A673 (cell line): ENCODE measurements at regions not wholly inside any gene's neighbourhood (a gene's known extent, or its start where the extent isn't known, plus 50 kb on each side); places are given as distances from the start of the nearest gene placed in this dataset.

Experiments
- EZH2 ChIP-seq: fragments of 200-600 bp; sonication (generic); IDR thresholded peaks from 2 replicates; pipeline ENCODE4 v1.6.1; 2017; ENCODE audit warnings: borderline replicate concordance, low read depth, mild to moderate bottlenecking, mixed read lengths, antibody characterized with exemption, low read length; ENCODE audit not compliant: poor library complexity, severe bottlenecking
- TF ChIP-seq, protein P1 (sequence below): fragments of 300-800, 200-600 bp; sonication (generic); conservative IDR thresholded peaks from 2 replicates; pipeline ENCODE4 v1.5.1; 2017; ENCODE audit warnings: low read depth, mild to moderate bottlenecking, antibody characterized with exemption, low read length, moderate library complexity, mixed read lengths

DNA sequence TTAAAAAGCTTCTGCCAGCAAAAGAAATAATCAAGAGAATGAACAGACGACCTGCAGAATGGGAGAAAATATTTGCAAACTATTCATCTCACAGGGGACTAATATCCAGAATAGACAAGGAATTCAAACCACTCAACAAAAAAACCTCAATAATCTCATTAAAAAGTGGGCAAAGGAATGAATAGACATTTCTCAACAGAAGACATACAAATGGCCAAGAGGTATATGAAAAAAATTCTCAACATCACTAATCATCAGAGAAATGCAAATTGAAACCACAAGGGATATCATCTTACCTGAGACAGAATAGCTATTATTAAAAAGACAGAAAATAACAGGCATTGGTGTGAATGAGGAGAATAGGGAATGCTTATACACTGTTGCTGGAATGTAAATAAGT is 270.0 kb downstream of the DACT1 start:
- TF ChIP-seq, protein P1, sequence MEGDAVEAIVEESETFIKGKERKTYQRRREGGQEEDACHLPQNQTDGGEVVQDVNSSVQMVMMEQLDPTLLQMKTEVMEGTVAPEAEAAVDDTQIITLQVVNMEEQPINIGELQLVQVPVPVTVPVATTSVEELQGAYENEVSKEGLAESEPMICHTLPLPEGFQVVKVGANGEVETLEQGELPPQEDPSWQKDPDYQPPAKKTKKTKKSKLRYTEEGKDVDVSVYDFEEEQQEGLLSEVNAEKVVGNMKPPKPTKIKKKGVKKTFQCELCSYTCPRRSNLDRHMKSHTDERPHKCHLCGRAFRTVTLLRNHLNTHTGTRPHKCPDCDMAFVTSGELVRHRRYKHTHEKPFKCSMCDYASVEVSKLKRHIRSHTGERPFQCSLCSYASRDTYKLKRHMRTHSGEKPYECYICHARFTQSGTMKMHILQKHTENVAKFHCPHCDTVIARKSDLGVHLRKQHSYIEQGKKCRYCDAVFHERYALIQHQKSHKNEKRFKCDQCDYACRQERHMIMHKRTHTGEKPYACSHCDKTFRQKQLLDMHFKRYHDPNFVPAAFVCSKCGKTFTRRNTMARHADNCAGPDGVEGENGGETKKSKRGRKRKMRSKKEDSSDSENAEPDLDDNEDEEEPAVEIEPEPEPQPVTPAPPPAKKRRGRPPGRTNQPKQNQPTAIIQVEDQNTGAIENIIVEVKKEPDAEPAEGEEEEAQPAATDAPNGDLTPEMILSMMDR = no peak
- no peak for TF ChIP-seq EZH2
